ENCODE measurements at regions not wholly inside any gene's neighbourhood (a gene's known extent, or its start where the extent isn't known, plus 50 kb on each side); places are given as distances from the start of the nearest gene placed in this dataset.

DNA sequence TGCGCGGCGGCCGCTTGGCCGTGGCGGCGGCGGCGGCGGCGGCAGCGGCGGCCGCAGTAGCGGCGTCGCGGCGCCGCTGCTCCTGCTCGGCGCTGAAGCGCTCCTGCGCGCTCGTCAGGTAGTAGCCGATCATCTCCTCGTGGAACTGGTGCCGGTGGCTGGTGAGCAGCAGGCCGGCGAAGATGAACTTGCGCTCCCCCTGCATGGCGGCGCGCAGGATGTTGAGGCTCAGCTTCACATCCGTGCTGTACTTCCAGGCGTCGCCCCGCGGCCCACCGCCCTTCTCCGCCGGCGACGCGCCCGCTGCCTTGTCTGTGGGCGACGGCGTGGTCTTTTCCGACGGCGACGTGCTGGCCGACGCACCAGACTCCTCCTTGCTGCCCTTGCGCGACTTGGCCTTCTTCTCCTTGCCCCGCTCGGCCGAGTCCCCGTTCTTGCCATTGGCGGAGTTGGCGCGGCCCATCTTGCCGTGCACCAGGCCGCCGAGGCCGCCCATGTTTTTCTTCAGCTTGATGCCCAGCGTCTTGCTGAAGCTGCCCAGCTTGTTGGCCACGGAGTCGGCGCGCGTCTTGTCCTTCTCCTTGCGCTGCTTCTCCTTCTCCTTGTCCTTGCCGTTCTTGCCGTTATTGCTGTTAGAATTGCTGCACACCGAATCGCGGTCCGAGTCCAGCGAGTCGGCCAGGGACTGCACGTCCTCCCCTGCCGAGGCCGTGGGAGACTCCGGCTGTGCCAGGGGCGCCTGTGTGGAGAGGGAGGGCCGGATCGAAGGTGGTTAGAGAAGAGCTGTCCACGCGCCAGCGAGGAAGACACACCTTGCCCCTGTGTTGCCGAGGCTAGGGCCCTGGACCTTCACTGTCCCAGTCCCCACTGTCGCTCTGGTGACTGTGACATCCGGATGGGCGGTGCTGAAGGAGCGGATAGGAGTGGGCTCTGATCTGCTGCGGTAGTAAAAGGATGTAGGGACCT is 157.6 kb downstream of the KLF13 start:
- H3K9me3 Mint-ChIP-seq = peaks cover 7% of the 10 kb centered on the region
- H3K4me1 Mint-ChIP-seq = no peaks in the 10 kb centered on the region
- TF ChIP-seq, protein P1, sequence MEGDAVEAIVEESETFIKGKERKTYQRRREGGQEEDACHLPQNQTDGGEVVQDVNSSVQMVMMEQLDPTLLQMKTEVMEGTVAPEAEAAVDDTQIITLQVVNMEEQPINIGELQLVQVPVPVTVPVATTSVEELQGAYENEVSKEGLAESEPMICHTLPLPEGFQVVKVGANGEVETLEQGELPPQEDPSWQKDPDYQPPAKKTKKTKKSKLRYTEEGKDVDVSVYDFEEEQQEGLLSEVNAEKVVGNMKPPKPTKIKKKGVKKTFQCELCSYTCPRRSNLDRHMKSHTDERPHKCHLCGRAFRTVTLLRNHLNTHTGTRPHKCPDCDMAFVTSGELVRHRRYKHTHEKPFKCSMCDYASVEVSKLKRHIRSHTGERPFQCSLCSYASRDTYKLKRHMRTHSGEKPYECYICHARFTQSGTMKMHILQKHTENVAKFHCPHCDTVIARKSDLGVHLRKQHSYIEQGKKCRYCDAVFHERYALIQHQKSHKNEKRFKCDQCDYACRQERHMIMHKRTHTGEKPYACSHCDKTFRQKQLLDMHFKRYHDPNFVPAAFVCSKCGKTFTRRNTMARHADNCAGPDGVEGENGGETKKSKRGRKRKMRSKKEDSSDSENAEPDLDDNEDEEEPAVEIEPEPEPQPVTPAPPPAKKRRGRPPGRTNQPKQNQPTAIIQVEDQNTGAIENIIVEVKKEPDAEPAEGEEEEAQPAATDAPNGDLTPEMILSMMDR (IDR thresholded peaks at IDR 0.05; ENCODE audit: unreplicated experiment in 3 of 3) = no peak
- peaks cover 68% of the 10 kb centered on the region for H3K27me3 Mint-ChIP-seq (ENCODE audit: low read depth)
- H3K36me3 Mint-ChIP-seq (ENCODE audit: low read depth) = peaks cover 9% of the 10 kb centered on the region
- H3K27ac Mint-ChIP-seq = no peak overlapping the region
- H3K4me3 Mint-ChIP-seq = peak overlapping the region; percentile 69 to 73 (median 69)

DNA sequence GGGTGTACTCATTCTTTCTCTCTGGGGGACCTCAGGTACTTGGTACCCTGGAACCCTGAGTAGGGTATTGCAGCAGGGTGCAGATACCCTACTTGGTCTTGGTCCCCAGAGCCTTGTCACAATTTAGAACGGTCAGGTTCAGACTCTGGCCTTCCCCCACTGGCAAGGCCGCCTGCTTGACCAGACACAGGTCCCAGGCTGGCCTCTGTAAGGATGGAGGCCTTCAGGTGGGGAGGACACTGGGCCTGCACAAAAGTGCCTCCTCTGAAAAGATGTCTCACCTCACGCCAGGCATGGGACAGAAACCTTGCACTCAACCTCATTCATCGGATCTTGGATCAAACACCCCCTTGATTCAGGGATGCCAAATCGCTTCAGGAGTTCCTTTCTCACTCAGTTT is 158.4 kb downstream of the KLF13 start:
- Mint-ChIP-seq H3K4me1 (no peaks in the 10 kb centered on the region), H3K27me3 (ENCODE audit: low read depth) (peaks cover 66% of the 10 kb centered on the region), H3K4me3 (peak overlapping the region; percentile 55 to 73 (median 69)), H3K9me3 (peaks cover 7% of the 10 kb centered on the region), H3K36me3 (ENCODE audit: low read depth) (peaks cover 9% of the 10 kb centered on the region), H3K27ac (no peak overlapping the region)
- TF ChIP-seq, protein P1 (IDR thresholded peaks at IDR 0.05; ENCODE audit: unreplicated experiment in 3 of 3) = no peak

DNA sequence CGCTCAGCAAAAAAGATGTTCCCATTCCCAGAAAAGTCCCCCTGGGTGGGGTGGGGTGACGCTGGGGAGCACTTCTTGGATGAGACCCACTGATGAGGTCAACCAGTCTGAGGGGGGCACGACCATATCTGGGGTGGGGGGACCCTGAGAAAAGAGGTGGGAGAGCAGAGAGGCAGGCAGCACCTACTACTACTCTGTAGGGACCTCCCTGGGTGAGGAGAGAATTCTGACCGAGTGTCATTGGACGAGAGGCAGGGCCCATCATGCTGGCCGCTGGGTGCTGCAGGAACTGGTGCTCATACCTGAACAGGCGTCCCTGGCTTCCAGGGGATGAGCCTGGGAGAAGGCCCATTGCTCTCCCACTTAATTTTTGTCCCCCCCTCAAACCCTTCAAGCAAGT is 158.8 kb downstream of the KLF13 start:
- Mint-ChIP-seq H3K27ac (no peak overlapping the region), H3K9me3 (peaks cover 11% of the 10 kb centered on the region), H3K36me3 (ENCODE audit: low read depth) (peaks cover 9% of the 10 kb centered on the region), H3K27me3 (ENCODE audit: low read depth) (peaks cover 63% of the 10 kb centered on the region), H3K4me3 (no peak overlapping the region), H3K4me1 (no peaks in the 10 kb centered on the region)
- TF ChIP-seq, protein P1 (IDR thresholded peaks at IDR 0.05; ENCODE audit: unreplicated experiment in 3 of 3) = no peak

DNA sequence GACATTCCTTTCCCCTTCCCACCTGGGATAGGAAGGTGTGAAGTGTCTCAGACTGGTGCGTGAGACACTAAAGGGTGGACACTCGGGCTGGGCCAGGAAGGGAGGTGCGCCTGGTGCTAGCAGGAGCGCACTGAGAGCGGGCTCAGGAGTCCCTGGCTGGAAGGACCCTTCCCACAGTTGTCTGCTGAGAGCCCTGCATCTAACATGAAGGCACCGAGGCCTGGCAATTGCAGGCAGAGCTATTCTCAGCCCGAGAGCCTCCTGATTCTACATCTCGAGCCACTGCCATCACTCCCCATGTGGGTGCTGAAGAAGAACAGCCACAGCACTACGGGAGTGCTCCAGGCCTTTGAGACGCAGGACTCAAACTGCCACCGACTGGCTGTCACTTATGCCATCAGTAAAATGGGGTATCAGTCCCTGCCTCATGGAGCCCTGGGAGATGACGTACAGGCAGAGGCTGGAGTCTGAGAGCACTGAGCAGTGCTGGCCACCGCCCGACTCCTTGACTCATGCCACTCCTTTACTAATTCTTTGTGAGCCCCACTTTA is 159.4 kb downstream of the KLF13 start:
- Mint-ChIP-seq H3K27ac (no peak overlapping the region), H3K4me3 (no peak overlapping the region), H3K36me3 (ENCODE audit: low read depth) (peaks cover 9% of the 10 kb centered on the region), H3K9me3 (peaks cover 13% of the 10 kb centered on the region), H3K4me1 (no peaks in the 10 kb centered on the region), H3K27me3 (ENCODE audit: low read depth) (peaks cover 57% of the 10 kb centered on the region)
- TF ChIP-seq, protein P1 (IDR thresholded peaks at IDR 0.05; ENCODE audit: unreplicated experiment in 3 of 3) = no peak

DNA sequence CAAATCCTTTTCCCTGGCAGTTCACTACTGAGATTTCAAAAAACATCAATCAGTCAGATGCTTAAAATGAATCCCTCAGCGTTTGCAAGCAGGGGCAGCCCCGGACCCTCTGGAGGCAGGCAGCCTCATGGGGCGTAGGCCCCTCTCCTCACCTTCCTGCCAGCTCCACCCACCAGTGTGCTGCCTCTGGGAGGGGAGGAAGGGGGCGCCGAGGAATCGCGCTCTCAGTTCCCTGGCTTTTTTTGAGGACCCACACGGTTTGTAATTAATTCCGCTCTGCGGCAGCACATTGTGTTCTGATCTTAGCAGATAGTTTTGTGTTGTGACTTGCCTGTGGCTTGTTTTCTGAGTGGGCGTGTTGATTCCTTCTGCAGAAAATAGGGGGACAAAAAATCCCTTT is 159.9 kb downstream of the KLF13 start:
- Mint-ChIP-seq H3K27ac (no peak overlapping the region), H3K4me3 (no peak overlapping the region), H3K4me1 (no peaks in the 10 kb centered on the region), H3K27me3 (ENCODE audit: low read depth) (peaks cover 54% of the 10 kb centered on the region), H3K36me3 (ENCODE audit: low read depth) (peaks cover 14% of the 10 kb centered on the region), H3K9me3 (peaks cover 19% of the 10 kb centered on the region)
- TF ChIP-seq, protein P1 (IDR thresholded peaks at IDR 0.05; ENCODE audit: unreplicated experiment in 3 of 3) = no peak
